ENCODE measurements at regions not wholly inside any gene's neighbourhood (a gene's known extent, or its start where the extent isn't known, plus 50 kb on each side); places are given as distances from the start of the nearest gene placed in this dataset.

DNA sequence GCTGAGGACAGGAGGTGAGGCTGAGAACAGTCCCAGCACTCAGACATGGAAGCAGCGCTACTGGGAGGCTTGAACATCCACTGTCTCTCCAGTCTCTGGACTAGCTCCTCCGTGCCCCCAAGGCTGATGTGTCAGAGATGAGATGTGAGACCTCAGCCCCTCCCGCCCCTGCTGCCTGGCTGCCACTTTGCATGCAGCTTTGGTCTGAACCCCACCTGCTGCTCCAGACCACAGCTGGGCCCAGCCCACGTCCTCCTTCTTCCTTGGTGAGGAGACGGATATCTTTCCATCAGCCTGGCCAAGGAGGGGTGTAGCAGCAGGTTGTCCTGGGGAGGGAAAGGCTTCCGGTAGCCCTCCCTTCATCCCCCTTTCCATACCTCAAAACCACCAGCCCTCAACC, 148.0 kb upstream of the B3GAT1 start:
- TF ChIP-seq, protein P1, sequence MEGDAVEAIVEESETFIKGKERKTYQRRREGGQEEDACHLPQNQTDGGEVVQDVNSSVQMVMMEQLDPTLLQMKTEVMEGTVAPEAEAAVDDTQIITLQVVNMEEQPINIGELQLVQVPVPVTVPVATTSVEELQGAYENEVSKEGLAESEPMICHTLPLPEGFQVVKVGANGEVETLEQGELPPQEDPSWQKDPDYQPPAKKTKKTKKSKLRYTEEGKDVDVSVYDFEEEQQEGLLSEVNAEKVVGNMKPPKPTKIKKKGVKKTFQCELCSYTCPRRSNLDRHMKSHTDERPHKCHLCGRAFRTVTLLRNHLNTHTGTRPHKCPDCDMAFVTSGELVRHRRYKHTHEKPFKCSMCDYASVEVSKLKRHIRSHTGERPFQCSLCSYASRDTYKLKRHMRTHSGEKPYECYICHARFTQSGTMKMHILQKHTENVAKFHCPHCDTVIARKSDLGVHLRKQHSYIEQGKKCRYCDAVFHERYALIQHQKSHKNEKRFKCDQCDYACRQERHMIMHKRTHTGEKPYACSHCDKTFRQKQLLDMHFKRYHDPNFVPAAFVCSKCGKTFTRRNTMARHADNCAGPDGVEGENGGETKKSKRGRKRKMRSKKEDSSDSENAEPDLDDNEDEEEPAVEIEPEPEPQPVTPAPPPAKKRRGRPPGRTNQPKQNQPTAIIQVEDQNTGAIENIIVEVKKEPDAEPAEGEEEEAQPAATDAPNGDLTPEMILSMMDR (IDR thresholded peaks at IDR 0.05): no peak
- TF ChIP-seq POLR2A (IDR thresholded peaks at IDR 0.05): no peak

Data from adrenal gland (tissue), 5 donors.